ENCODE measurements at regions not wholly inside any gene's neighbourhood (a gene's known extent, or its start where the extent isn't known, plus 50 kb on each side); places are given as distances from the start of the nearest gene placed in this dataset.

- DNase-seq (ENCODE audit: low read depth), result peak; percentile 88
- TF ChIP-seq CTCF (conservative IDR thresholded peaks at IDR 0.05; ENCODE audit: control insufficient read depth, insufficient read depth, low read depth, low read length), result no peak
- H3K4me3 ChIP-seq (ENCODE audit: control insufficient read depth, low read depth, low read length), result no peak overlapping the region
Measured at GRCh38 chr5:33319841-33320240, 120.9 kb upstream of the TARS1 start.

GRCh38 chr5:33321026-33321425 lies 119.7 kb upstream of the TARS1 start:
- peak; percentile 100 for DNase-seq (ENCODE audit: low read depth)
- no peak for TF ChIP-seq CTCF (conservative IDR thresholded peaks at IDR 0.05; ENCODE audit: control insufficient read depth, insufficient read depth, low read depth, low read length)
- H3K4me3 ChIP-seq (ENCODE audit: control insufficient read depth, low read depth, low read length), result no peak overlapping the region

- peak; percentile 87 for DNase-seq (ENCODE audit: low read depth)
- no peak overlapping the region for H3K4me3 ChIP-seq (ENCODE audit: control insufficient read depth, low read depth, low read length)
- no peak for TF ChIP-seq CTCF (conservative IDR thresholded peaks at IDR 0.05; ENCODE audit: control insufficient read depth, insufficient read depth, low read depth, low read length)
Measured at GRCh38 chr5:33322632-33323031, 118.1 kb upstream of the TARS1 start.

GRCh38 chr5:33324667-33325307 lies 116.0 kb upstream of the TARS1 start:
- no peak for DNase-seq (ENCODE audit: low read depth)
- H3K4me3 ChIP-seq (ENCODE audit: control insufficient read depth, low read depth, low read length), result no peak overlapping the region
- TF ChIP-seq CTCF (conservative IDR thresholded peaks at IDR 0.05; ENCODE audit: control insufficient read depth, insufficient read depth, low read depth, low read length), result no peak

- TF ChIP-seq CTCF (conservative IDR thresholded peaks at IDR 0.05; ENCODE audit: control insufficient read depth, insufficient read depth, low read depth, low read length), result no peak
- no peak overlapping the region for H3K4me3 ChIP-seq (ENCODE audit: control insufficient read depth, low read depth, low read length)
- DNase-seq (ENCODE audit: low read depth), result no peak
Measured at GRCh38 chr5:33328818-33329217, 111.9 kb upstream of the TARS1 start.

GRCh38 chr5:33329891-33330290 lies 110.9 kb upstream of the TARS1 start:
- DNase-seq (ENCODE audit: low read depth), result no peak
- no peak for TF ChIP-seq CTCF (conservative IDR thresholded peaks at IDR 0.05; ENCODE audit: control insufficient read depth, insufficient read depth, low read depth, low read length)

GRCh38 chr5:33330426-33330825 lies 110.3 kb upstream of the TARS1 start:
- no peak overlapping the region for H3K4me3 ChIP-seq (ENCODE audit: control insufficient read depth, low read depth, low read length)
- no peak for DNase-seq (ENCODE audit: low read depth)
- no peak for TF ChIP-seq CTCF (conservative IDR thresholded peaks at IDR 0.05; ENCODE audit: control insufficient read depth, insufficient read depth, low read depth, low read length)

More at GRCh38 chr5:33329891-33330290, 110.9 kb upstream of the TARS1 start:
- no peak overlapping the region for H3K4me3 ChIP-seq (ENCODE audit: control insufficient read depth, low read depth, low read length)

Measured in fibroblast of mammary gland (primary cell).